Prostate gland (tissue), 2 donors: ENCODE measurements at regions not wholly inside any gene's neighbourhood (a gene's known extent, or its start where the extent isn't known, plus 50 kb on each side); places are given as distances from the start of the nearest gene placed in this dataset.

Experiments used
- CTCF ChIP-seq, 4 experiments: fragments of 200-600 bp in 2 of 4; fragments of 450-650 bp in 2 of 4; sonication (generic) in 2 of 4; IDR thresholded peaks; 1 replicate in 3 of 4; 2 replicates in 1 of 4; pipeline ENCODE4 v1.5.1; 2016 to 2019; ENCODE audit warnings: antibody characterized with exemption in 4 of 4, mild to moderate bottlenecking in 2 of 4, moderate library complexity in 2 of 4
- POLR2A ChIP-seq: fragments of 450-650 bp; IDR thresholded peaks from one replicate; pipeline ENCODE4 v1.6.1; 2016; ENCODE audit warnings: antibody characterized with exemption, mild to moderate bottlenecking
- POLR2AphosphoS5 ChIP-seq: sonication (generic); formaldehyde crosslinking; IDR thresholded peaks from one replicate; pipeline ENCODE4 v1.6.1; 2017; ENCODE audit warnings: antibody characterized with exemption

GRCh38 chr12:45561488-45561887, 168.0 kb upstream of the ARID2 start:
- TF ChIP-seq CTCF (IDR thresholded peaks at IDR 0.05), result no peak
- no peak for TF ChIP-seq POLR2AphosphoS5
- no peak for TF ChIP-seq POLR2A
